GM04504 (cell line): ENCODE measurements at regions not wholly inside any gene's neighbourhood (a gene's known extent, or its start where the extent isn't known, plus 50 kb on each side); places are given as distances from the start of the nearest gene placed in this dataset.
A peak's percentile ranks its signal among the peaks of the same experiment; 100 is the strongest.

Experiments used
- DNase-seq: peaks from one replicate; pipeline ENCODE4 v3.0.0-alpha.2; 2012; ENCODE audit warnings: low read depth

GRCh38 chr1:173400387-173400995, 76.6 kb upstream of the PRDX6 start:
- DNase-seq = no peak

GRCh38 chr1:173403996-173404395, 73.1 kb upstream of the PRDX6 start:
- DNase-seq = no peak

DNA sequence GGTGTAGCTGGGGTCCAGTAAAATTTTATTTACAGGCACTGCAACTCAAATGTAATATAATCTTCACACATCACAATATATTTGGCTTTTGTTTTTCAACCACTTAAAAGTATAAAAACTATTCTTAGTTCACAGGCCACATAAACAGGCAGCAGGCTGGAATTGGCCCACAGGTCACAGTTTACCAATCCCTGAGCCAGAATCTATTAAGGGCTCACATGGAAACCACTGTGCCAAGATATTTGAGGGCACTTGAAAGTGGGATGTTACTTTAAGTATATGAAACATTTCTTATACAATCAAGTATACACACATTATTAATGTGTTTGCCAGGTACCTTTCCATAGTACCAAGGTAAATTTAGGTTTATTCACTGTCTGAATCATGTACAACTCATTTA, 71.9 kb upstream of the PRDX6 start:
- DNase-seq = no peak

DNA sequence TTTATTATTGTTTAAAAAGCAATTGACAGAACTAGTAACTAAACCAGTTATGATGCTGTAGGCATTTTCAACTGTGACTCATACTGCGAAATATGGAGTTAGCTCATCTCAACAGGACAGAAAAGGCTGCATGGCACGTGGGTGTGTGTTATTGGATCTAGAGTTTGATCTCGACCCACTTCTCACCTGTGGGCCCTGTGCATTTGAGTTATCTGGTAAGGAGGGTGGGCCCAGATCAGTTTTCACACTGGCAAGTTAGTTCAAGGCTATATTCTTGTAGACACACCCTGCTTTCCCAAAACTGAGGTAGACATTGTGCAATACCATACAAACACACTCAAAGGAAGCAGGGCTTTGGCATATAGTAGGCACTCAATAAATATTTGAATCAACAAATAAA, 71.3 kb upstream of the PRDX6 start:
- DNase-seq = peak; percentile 32

- DNase-seq = no peak
Measured at GRCh38 chr1:173406783-173407230, 70.3 kb upstream of the PRDX6 start.

GRCh38 chr1:173407846-173408245, 69.3 kb upstream of the PRDX6 start:
- DNase-seq = no peak

DNA sequence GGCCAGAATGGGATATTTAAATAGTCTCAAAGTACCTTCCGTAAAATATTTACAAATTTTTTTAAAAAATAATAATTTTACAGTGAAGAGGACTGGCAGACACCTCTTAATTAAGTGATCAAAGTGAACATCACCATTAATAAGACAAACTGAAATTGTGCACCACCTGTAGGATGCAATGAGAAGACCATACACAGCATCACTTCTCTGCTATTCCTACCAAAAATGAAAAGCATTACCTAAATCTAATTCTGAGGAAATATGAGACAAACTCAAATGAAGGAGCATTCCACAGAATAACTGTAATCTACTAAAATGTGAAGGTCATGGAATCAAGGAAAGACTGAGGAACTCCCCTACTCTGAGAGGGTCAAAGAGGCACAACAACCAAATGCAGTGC, 68.2 kb upstream of the PRDX6 start:
- no peak for DNase-seq

GRCh38 chr1:173409613-173410012, 67.5 kb upstream of the PRDX6 start:
- peak; percentile 59 for DNase-seq

- DNase-seq = no peak
Measured at GRCh38 chr1:173410133-173410793, 66.9 kb upstream of the PRDX6 start.

GRCh38 chr1:173410794-173411236, 66.3 kb upstream of the PRDX6 start:
- DNase-seq = no peak

- peak; percentile 84 for DNase-seq
Measured at GRCh38 chr1:173411835-173412742, 65.0 kb upstream of the PRDX6 start.

GRCh38 chr1:173413271-173413707, 63.8 kb upstream of the PRDX6 start:
- DNase-seq = no peak

DNA sequence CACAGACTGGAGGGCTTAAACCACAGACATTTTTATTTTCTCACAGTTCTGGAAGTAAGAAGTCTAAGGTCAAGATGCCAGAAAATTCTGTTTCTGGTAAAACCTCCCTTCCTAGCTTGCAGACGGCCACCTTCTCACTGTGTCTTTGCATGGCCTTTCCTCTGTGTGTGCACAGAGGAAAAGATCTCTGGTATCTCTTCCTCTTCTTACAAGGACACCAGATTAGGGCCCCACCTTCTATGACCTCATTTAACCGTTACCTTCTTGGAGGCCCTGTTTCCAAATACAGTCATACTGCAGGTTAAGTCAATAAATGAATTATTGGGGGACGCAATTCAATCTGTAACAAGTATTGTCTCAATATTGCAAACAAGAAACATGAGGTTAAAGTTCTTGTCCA, 63.0 kb upstream of the PRDX6 start:
- no peak for DNase-seq

GRCh38 chr1:173414539-173415226, 62.5 kb upstream of the PRDX6 start:
- no peak for DNase-seq

DNA sequence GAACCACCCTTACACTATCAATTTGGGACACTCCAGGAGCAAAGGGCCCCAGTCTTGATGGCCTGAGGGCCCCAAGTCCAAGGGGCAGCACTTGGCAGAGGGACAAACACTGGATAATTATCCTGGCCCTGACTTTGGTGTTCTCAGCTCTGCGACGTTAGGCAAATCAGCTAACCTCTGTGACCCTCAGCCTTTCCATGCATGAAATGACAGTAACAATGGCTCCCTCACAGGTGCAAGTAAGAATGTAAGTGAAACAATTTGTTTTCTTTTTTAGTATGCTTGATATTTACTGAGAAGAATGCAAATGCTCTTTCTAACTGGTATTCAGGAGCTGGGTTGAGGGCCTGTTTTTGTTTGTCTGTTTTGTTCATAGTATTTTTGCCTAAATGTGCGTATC, 61.6 kb upstream of the PRDX6 start:
- no peak for DNase-seq

DNA sequence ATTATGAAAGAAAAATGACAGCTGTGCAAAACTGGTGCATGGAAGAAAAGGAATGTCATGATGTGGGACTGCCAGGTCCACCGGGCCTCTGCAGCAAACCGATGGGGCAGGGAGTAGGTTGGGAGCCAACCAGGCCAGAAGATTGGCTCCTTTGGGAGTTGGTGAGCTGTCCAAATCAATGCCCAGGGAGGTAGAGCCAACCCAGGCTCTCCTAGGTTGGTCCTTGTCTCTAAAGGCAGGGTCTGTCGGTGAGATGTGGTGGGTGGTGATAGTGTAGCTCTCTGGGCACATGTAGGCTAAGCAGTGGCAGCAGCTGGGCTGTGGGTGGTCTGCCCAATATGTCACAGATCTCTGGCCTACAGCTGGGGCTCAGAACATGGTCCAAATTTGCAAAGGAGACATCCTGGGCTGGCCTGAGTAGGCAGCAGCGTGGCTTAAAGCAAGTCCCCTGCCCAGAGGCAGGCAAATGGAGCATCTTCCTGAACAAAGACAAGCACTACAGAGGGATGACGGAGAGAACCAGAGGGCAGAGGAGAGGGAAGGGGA, 61.2 kb upstream of the PRDX6 start:
- DNase-seq = no peak

- no peak for DNase-seq
Measured at GRCh38 chr1:173417563-173417962, 59.6 kb upstream of the PRDX6 start.

- DNase-seq = peak; percentile 36
Measured at GRCh38 chr1:173418107-173418985, 58.8 kb upstream of the PRDX6 start.

GRCh38 chr1:173420330-173420806, 56.8 kb upstream of the PRDX6 start:
- DNase-seq = peak; percentile 59

GRCh38 chr1:173421286-173421685, 55.8 kb upstream of the PRDX6 start:
- DNase-seq = no peak

DNA sequence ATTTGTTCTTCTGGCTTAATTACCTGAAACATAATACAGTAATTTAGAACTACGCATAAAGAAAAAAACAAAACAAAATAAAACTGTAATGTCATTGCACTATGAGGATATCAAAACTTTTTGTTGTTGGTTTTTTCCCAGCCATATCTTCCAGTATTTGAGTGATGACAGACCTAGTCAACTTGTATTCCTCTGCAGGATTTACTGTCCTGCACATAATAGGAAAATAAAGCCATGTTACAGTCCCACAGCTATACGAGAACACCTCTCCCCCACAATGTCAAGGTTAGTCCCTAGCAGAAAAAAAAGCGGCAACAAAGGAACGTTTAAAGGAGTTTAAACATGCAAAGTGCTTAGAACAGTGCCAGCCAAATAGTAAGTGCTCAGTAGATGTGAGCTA, 55.3 kb upstream of the PRDX6 start:
- DNase-seq = no peak
